SW 1271 (cell line): ENCODE measurements at regions not wholly inside any gene's neighbourhood (a gene's known extent, or its start where the extent isn't known, plus 50 kb on each side); places are given as distances from the start of the nearest gene placed in this dataset.
"Not testable (repeated sequence)": the region's sequence is repeated elsewhere in the genome, so short reads cannot be mapped to it uniquely, and the experiment has no call there.

Experiments
- DNase-seq, 2 experiments: peaks; one replicate each; lab custom pipeline; 2025; lab: John Stamatoyannopoulos, UW

DNA sequence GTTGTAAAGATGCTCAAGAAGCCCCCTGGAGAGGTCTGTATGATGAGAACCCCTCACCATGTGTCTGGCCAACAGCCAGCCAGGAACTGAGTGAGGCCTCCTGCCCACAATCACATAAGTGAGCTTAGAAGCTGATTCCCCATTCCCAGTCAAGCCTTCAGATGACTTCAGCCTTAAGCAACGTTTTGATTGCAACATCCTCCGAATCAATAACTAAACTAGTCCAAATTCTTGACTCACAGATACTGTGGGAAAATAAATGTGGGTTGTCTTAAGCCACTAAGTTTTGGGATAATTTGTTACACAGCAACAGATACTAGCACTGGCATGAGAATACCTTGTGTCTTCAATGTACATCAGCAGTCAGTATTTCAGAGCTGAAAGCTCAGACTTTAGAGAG, 54.5 kb upstream of the HS3ST4 start:
- no peak for DNase-seq

DNA sequence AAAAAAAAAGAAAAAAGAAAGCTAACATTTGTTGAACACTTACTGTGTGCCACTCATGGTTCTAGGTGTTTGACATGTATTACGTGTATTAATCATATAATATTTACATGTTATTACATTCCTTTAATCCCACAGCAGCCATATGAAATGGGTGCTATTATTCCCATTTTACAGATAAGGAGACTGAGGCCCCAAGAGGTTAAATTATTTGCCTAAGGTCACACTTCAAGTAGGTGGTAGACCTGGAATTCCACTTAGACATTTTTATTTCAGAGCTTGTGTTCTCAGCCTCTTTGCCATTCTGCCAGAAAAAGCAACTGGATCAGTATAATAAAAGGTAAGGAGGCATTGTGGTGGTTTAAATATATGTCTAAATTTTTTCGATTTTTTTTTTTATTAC, 55.1 kb upstream of the HS3ST4 start:
- no peak for DNase-seq

DNA sequence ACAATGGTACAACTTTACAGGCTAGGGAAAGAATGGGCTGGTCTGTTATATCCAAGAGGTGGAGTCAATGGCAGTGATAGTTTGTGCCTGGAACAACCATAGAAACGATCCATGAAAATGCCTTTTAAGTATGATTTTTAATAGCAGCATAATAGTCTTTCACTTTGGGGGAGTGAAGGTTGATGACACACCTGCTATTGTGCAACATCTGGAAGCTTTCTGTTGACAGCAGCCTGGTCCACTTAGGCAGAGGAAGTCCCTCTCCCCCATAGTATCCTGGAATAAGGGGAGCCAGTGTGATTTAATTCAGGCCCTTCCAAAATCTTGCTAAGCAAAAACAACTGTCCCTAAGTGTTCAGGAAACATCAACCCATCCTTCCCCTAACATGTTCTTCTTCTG, 56.3 kb upstream of the HS3ST4 start:
- no peak for DNase-seq

DNA sequence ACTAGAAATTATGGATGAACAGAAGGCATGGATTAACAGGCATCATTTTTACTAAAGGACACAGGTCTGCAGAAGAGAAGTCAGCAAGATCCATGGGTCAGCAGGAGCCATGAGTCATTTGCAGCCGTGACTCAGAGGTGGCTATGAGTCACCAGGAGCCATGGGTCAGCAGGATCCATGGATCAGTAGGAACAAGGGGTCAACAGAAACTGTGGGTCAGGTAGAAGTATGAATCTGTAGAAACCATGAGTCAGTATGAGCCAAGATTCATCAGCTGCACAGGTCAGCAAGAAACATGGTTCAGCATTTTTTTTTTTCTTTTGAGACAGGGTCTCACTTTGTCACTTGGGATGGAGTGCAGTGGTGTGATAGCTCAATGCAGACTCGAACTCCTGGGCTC, 58.2 kb upstream of the HS3ST4 start:
- peak in 1 of 2 experiments; percentile 51 for DNase-seq

DNA sequence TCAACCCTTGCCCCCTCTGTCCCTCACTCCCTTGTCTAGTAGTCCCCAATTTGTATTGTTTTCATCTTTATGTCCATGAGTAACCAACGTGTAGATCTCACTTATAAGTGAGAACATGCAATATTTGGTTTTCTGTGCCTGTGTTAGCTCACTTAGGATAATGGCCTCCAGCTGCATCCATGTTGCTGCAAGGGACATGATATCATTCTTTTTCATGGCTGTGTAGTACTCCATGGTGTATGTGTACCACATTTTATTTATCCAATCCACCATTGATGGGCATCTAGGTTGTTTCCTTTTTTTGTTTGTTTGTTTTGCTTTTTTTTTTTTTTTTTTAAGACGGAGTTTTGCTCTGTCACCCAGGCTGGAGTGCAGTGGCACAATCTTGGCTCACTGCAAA, 63.0 kb upstream of the HS3ST4 start:
- DNase-seq, result no peak

DNA sequence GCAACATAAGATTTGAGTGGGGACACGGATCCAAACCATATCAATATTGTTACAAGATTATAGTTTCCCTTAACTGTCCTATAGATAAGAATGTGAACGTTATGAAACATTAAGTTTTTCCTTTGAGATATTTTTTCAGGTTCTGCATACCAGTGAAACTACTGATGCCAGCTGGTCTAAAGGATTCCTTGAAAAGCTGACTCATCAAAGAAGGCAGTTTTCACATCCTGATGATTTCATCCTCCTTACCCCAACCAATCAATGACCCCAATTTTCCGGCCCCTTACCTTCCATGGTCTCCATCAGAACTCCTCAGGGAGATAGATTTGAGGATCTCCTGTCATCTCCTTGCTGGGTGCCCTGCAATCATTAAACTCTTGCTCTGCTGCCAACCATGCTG, 64.1 kb upstream of the HS3ST4 start:
- DNase-seq, result no peak

DNA sequence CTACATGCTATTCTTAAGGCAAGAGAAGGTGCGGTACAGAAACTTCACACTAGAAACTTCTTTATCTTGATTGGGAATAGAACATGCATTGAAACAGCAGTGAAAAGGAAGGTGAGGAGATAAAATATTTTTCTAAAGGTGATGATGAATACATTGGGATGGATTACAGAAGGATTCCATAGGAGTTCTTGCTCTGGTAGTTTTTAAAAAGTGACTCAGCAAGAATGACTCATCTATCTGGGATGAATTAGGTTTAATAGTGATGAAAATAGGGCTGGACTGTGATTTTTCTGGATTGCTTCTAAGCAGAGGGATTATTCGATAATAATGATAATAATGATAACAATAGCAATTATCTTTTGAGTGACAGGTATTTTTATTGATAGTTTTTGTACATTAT, 65.6 kb upstream of the HS3ST4 start:
- DNase-seq, result no peak

DNA sequence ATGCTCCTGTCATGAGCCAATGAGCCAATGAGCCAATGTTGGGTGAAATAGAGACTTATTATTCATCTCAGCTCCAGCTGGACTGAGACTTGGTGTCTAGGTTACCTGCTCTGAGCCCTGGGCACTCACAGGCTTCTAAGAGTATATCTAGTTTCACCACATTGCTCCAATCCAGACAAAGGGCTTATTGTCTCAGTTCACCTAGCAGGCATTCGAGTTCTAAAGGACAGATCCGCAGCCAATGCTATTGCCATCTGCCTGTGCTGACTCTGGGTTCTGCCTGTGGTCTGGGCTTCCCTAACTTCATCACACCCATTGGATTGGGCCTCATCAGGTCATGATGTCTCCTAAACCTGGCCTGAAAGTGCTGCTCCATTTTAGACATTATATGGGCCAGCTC, 66.1 kb upstream of the HS3ST4 start:
- DNase-seq, result no peak

DNA sequence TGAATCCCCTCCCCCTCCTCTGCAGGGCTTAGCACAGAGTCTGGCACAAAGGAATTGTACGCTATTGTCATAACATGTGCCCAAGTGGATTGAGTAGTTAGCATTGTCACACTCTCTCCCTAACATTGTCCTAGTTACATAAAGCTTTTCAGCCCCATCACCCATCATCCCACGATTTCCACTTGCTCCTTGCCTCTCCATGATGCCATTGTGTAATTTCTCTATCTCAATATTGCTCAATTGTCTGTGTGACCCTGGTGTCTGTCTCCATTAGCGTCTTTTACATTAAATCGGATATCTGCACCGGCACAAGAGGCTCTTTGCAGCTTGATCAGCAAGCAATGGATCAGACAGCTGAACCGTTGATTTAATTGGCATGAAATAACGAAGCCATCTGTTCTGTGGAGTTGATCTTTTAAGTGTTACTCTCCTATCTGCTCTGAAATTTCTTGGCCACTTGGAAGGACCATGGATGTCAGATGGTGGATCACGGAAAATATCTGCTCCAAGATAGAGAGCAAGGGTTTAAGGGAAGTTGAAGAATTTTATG, 77.0 kb upstream of the HS3ST4 start:
- DNase-seq, result no peak

DNA sequence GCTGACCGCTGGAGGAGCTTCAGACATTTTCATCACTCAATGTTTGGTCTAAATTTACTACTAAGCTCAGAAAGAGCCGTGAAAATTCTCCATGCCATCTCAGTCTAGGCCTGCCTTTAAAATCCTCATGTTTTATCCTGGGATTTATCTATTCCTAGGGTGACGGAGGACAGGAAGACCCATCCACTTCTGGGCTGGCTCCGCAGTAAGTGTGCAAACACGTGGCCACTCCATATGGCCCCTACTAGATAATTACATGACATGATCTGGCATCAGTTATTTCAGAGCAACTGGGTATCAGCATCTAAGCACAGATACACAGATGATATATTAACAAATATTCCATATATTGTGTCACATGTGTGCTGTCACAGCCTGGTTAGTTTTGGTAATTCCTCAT, 77.8 kb upstream of the HS3ST4 start:
- no peak for DNase-seq

DNA sequence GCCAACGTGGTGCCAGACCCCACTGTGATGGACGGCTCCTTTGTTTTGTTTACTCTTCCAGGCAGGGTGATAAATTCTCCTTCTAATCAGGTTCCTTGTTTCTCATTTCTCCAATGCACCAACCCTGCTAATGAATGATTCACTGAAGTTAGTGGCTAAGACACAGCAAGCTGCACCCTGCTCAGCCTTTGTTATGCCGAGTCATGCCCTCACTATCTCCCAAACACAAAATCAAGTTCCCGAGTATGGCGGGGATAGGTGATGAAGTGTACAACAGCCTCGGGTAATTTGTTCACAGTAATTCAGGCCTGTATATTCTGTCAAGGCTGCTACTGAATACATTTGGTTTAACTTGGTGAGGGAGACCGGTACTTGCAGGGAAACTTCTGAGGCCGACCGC, 83.8 kb upstream of the HS3ST4 start:
- DNase-seq, result no peak

DNA sequence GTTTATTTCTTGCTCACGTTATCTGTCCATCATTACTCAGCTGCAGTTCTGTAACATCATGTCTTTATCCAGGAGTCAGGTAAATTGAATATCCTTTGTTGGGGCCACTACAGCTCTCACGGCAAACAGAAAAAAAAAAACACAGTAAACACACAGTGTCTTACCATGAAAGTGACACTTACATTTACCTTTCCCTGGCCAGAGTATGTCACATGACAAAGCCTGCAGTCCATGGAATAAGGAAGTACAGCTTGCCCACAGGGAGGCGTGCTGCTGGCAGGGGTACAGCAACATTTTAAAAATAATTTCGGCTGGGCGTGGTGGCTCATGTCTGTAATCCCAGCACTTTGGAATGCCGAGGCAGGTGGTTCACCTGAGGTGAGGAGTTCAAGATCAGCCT, 85.7 kb upstream of the HS3ST4 start:
- no peak for DNase-seq

DNA sequence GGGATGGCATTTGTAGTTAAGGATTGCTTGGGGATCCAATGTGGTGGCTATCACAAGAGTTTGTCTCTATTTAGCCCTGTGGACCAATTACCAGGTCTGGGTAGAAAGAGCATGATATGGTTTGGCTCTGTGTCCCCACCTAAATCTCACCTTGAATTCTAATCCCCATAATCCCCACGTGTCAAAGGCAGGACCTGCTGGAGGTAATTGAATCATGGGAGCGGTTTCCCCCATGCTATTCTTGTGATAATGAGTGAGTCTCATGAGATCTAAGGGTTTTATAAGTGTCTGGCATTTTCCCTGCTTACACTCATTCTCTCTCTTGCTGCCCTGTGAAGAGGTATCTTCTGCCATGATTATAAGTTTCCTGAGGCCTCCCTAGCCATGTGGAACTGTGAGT, 86.4 kb upstream of the HS3ST4 start:
- DNase-seq, result no peak

DNA sequence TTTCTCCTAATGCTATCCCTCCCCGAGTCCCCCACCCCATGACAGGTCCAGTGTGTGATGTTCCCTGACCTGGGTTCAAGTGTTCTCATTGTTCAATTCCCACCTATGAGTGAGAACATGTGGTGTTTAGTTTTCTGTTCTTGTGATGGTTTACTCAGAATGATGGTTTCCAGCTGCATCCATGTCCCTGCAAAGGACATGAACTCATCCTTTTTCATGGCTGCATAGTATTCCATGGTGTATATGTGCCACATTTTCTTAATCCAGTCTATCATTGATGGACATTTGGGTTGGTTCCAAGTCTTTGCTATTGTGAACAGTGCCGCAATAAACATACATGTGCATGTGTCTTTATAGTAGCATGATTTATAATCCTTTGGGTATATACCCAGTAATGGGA, 90.5 kb upstream of the HS3ST4 start:
- not testable (repeated sequence) for DNase-seq

DNA sequence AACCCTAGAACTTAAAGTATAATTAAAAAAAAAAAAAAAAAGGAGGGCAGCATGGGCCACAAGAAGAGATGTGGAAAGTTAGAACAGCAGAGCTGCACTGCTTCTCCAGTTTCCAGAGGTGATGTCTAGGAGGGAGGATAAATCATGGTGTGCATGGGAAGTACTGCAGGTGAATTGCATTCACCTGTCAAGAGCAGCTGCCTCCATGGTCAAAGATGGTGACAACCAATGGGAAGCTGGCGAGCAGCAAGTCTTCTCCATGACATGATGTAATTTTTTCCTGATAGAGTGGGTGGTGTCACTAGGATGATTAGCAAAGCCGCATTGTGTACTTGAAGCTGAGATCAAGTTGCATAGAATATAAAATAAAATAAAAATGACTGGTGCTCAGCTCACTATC, 95.6 kb upstream of the HS3ST4 start:
- no peak for DNase-seq

DNA sequence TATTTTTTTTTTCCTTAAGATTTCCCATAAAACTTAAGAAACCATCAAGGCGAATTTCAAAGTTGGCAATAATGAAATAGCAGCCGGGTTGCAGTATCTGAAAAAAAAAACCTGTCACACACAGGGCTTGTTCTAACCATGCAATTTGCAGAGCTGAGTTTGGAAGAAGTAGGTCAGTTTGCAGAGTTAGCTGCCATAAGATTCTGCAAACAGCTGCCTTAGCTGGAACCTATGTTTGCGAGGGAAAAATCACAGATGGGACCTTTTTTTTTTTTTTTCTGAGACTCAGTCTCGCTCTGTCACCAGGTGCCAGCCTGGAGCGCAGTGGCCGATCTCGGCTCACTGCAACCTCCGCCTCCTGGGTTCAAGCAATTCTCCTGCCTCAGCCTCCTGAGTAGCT, 98.5 kb upstream of the HS3ST4 start:
- DNase-seq, result no peak

DNA sequence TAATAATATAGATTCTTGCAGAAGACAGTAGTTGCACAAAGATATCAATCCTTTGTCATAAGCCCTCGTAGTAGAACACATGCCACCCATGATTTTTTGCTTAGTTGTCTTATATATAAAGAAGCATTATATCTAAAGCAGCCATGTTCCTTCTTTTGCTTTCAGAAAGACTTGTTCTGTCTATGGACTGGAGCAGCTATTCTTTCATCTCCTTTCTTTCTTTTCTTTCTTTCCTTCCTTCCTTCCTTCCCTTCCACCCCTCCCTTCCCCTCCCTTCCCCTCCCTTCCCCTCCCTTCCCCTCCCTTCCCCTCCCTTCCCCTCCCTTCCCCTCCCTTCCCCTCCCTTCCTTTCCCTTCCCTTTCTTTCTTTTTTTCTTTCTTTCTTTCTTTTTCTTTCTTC, 104.0 kb upstream of the HS3ST4 start:
- DNase-seq, result no peak

DNA sequence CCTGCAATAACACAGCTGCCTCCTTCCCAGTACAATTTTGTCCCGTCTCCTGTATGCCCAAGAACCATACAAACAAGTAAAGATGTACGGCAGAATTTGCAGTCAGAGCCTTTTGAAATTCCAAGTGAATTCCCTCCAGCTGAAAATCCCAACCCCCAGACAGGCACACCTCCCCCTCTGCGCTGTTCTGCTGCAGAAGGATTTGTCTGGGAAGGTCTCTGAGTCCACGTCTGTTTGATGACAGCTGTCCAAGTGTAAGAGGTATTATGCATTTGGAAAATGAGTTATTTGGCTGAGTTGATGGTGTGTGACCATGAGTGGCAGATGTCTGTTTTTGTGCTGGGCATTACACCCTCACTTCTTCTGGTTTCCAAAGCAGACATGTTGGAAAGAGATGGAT, 104.9 kb upstream of the HS3ST4 start:
- no peak for DNase-seq

DNA sequence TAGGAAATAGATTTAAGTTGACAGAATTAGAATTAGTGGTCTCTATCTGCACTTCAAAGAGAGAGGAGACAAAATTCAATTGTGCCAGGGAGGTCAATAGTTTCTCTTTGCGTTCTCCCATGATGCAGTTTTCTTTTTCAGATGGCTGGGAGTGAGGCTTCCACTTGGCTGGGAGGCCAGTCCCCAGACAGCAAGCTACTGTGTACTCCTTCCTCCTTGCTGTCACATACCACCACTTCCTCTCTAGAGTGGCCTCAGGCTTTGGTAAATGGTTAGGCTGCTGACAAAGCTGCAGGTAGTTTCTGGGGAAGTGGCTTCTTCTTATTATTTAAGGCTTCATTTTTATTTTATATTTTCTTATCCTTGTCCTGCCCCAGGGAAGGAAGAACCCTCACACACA, 106.2 kb upstream of the HS3ST4 start:
- no peak for DNase-seq

DNA sequence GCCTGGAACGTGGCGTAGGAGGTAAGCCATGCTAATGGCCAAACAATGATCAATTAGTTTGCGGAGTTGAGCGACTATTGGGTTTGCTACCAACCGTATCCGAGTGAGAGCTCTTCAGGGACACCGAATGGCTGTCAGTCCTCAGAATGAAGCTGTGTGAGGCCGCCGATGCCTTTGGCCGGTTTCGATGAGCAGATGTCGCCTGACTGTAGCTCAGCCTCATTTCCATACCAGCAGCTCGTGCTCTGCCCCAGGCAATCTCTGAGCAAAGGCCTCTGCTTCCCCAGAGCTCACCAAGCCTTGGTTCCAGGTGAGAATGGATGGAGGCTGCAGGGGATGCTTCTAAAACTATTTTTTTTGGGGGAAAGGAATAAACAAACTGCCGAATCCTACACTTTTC, 111.7 kb upstream of the HS3ST4 start:
- DNase-seq, result no peak

DNA sequence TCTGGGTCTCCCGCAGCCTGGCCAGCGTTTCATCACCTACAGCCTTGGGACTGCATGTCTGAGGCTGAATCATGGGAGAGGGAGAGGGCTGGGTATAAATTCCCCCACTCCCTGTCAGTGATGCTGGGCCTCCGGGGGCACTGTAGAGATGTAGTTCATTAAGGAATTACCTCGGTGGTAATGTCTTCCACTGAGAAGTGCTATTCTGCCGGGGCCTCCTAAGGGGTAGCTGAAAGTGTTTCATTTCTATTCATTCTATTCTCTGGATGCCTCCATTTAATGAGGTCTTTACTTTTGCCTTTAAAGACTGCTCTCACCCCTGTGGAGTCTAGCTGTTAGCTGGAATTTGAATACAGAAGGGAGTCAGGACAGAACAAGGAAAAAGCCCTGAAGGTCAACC, 116.4 kb upstream of the HS3ST4 start:
- DNase-seq, result no peak

DNA sequence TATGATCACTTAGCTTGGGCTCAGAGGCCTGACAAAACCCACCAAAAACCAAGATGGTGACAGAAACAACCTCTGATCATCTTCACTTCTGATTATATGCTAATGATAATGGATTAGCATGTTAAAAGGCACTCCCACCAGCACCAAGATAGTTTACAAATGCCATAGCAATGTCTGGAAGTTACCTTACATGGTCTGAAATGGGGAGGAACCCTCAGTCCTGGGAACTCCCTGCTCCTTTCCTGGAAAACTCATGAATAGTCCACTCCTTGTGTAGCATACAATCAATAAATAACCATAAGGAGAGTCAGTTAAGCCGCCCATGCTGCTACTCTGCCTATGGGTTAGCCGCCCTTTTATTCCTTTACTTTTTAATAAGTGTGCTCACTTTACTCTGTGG, 120.0 kb upstream of the HS3ST4 start:
- no peak for DNase-seq

DNA sequence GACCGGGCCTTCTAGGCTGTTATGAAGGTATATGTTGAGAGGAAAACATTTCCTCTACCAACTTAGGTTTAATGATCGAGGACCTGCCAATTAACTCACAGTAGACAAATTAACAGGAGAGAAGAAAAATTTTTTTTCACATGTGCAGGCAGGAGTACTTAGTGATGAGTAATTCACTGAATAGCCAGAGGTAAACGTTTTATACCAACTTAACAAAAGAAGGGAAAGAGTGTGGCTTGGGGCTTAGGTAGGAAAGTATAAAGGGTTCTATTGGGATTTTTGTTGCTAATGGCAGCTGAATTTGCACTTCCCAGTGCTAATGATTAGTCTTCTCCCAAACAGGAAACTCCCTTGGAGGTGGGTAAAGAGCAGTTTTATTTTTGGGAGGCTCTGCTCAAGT, 121.6 kb upstream of the HS3ST4 start:
- DNase-seq, result no peak

DNA sequence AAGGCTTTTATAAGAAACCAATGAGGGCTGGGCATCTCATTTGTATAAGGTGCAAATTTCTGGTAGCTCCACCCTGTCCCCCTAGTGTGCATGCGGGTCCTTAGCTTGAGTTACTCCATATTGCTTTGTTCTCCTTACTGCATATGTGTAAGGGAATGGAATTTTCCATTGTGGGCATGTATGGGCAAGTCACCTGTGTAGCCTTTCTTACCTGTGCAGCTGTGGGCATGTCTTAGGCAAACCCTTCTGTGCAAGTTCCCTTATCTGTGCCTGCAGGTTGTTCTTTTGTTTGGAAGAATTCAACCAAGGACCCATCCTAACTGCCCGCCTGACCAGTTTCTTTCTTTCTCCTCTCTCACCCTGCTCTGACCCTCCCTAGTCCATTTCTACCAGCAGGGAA, 122.8 kb upstream of the HS3ST4 start:
- DNase-seq, result no peak

DNA sequence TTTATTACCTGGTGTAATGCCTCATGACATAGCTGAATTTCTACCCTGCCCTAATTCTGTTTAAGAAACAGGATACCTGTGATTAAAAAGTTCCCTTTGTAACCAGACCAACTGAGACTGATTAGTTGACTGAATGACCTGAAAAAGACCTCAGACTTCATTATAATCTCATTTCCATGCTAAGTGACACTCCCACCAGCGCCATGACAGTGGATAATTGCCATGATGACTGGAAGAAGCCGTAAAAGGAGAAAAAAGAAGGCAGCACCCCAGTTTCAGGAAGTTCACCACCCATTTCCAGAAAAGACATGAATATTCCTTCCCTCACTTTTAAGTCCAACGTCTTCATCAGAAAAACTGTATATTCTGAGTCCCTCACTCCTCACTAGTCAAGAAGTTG, 125.6 kb upstream of the HS3ST4 start:
- DNase-seq, result no peak
